Ovary (tissue), 7 donors: ENCODE measurements at regions not wholly inside any gene's neighbourhood (a gene's known extent, or its start where the extent isn't known, plus 50 kb on each side); places are given as distances from the start of the nearest gene placed in this dataset.

Experiments
- DNase-seq, 5 donors: peaks; one replicate each; pipeline ENCODE4 v3.0.0-alpha.2; 2019 to 2020
- H3K27ac ChIP-seq, 2 donors: fragments of 200-600 bp; one replicate each; pipeline versions ENCODE4 v1.5.1 to v1.8.0; 2019 to 2022
- H3K27me3 ChIP-seq: fragments of 200-600 bp; one replicate; pipeline ENCODE4 v1.8.0; 2022
- H3K36me3 ChIP-seq: fragments of 200-600 bp; sonication (generic); one replicate; pipeline ENCODE4 v1.5.1; 2019
- H3K4me1 ChIP-seq: one replicate; pipeline ENCODE4 v1.8.1; 2013; ENCODE audit warnings: mild to moderate bottlenecking, moderate library complexity; ENCODE audit not compliant: insufficient read depth
- H3K4me3 ChIP-seq: fragments of 200-600 bp; sonication (generic); one replicate; pipeline ENCODE4 v1.5.1; 2017
- H3K9me3 ChIP-seq, 2 donors: fragments of 200-600 bp in 1 of 2; sonication (generic) in 1 of 2; one replicate each; pipeline versions ENCODE4 v1.5.1 to v1.8.1; 2013 to 2019; ENCODE audit warnings: mild to moderate bottlenecking in 1 of 2, moderate library complexity in 1 of 2
- EP300 ChIP-seq: sonication (generic); formaldehyde crosslinking; IDR thresholded peaks from one replicate; pipeline ENCODE4 v1.6.1; 2017; ENCODE audit warnings: antibody characterized with exemption
- POLR2A ChIP-seq: fragments of 450-650 bp; IDR thresholded peaks from one replicate; pipeline ENCODE4 v1.6.1; 2017; ENCODE audit warnings: antibody characterized with exemption, mild to moderate bottlenecking, moderate library complexity
- WGBS, 3 donors: extraction: QIAGEN DNeasy Blood & Tissue Kit in 1 of 3; methylation state at CpG; one replicate each; pipeline versions ENCODE4 v1.1.5 to v1.1.7; 2013 to 2017; 5-methylcytosine and 5-hydroxymethylcytosine counted together
- intact Hi-C, 4 donors: fragments of 100-400 bp; cut with DNase I; formaldehyde crosslinking; loops; one replicate each; pipeline versions ENCODE4 v1.11.0 to v1.15.1; 2022 to 2023
- TF ChIP-seq, protein P1 (sequence below), 3 donors: fragments of 450-650 bp in 2 of 3; fragments of 200-600 bp in 1 of 3; IDR thresholded peaks; one replicate each; pipeline versions ENCODE4 v1.5.1 to v1.8.0; 2016 to 2022; ENCODE audit warnings: antibody characterized with exemption in 3 of 3, mild to moderate bottlenecking in 1 of 3
- donor health status: DM: no; HTN: no; CAD: no; lungs with moderate emphysema.
- donor health status: DM: no; HTN: no; CAD: no.
- donor health status: Bipolar disorder and iron deficiency.
- donor health status: DM: no; HTN: no; CAD: no.
- donor health status: DM: yes; HTN: yes; CAD: no.

- DNase-seq: no peak
- no peaks in the 10 kb centered on the region for H3K36me3 ChIP-seq
- H3K4me3 ChIP-seq: no peak overlapping the region
- no peak for TF ChIP-seq POLR2A
- TF ChIP-seq EP300: no peak
- TF ChIP-seq, protein P1, sequence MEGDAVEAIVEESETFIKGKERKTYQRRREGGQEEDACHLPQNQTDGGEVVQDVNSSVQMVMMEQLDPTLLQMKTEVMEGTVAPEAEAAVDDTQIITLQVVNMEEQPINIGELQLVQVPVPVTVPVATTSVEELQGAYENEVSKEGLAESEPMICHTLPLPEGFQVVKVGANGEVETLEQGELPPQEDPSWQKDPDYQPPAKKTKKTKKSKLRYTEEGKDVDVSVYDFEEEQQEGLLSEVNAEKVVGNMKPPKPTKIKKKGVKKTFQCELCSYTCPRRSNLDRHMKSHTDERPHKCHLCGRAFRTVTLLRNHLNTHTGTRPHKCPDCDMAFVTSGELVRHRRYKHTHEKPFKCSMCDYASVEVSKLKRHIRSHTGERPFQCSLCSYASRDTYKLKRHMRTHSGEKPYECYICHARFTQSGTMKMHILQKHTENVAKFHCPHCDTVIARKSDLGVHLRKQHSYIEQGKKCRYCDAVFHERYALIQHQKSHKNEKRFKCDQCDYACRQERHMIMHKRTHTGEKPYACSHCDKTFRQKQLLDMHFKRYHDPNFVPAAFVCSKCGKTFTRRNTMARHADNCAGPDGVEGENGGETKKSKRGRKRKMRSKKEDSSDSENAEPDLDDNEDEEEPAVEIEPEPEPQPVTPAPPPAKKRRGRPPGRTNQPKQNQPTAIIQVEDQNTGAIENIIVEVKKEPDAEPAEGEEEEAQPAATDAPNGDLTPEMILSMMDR (IDR thresholded peaks at IDR 0.05): no peak
- no peaks in the 10 kb centered on the region for H3K9me3 ChIP-seq
- WGBS, 3 donors: 53 to 61% (median 60%) methylated on average over 8 of the region's 8 CpGs
- H3K4me1 ChIP-seq: no peaks in the 10 kb centered on the region
- no peak overlapping the region for H3K27ac ChIP-seq
- intact Hi-C loops: no loop called here
- H3K27me3 ChIP-seq: no peaks in the 10 kb centered on the region
Observed at GRCh38 chr16:74071996-74072535, 224.5 kb upstream of the PSMD7 start.

DNA sequence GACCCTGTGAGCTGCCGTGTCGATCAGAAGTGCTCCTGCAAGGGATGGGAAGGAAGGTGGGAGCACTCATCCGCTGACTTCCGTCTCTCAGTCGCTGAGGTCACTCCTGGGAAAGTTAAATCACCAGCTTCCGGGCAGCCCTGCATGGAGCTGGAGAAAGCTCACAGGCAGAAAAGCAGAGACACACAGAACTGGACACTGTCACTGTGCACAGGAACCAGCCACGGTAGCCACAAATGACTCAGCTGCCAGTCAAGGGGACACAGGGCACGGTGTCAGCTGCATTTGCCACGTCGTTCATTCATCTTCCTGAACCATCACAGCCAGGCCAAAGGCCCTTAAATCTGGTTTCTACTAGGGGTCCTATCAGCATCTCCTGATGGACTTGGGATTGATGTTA is 226.4 kb upstream of the PSMD7 start:
- DNase-seq: no peak
- Histone ChIP-seq H3K36me3 (no peaks in the 10 kb centered on the region), H3K4me1 (no peaks in the 10 kb centered on the region), H3K27ac (no peak overlapping the region), H3K9me3 (no peaks in the 10 kb centered on the region), H3K4me3 (no peak overlapping the region), H3K27me3 (no peaks in the 10 kb centered on the region)
- TF ChIP-seq, protein P1 (IDR thresholded peaks at IDR 0.05): no peak
- TF ChIP-seq EP300 (no peak), POLR2A (no peak)
- intact Hi-C loops: no loop called here
- 73 to 84% (median 78%) methylated on average over 10 of the region's 10 CpGs for WGBS, 3 donors

- TF ChIP-seq EP300: no peak
- TF ChIP-seq, protein P1 (IDR thresholded peaks at IDR 0.05): no peak
- 39 to 47% (median 43%) methylated on average over 5 of the region's 5 CpGs for WGBS, 3 donors
- H3K27ac ChIP-seq: no peak overlapping the region
- intact Hi-C loops: no loop called here
- no peaks in the 10 kb centered on the region for H3K27me3 ChIP-seq
- no peaks in the 10 kb centered on the region for H3K9me3 ChIP-seq
- no peak overlapping the region for H3K4me3 ChIP-seq
- no peaks in the 10 kb centered on the region for H3K36me3 ChIP-seq
- no peak for DNase-seq
- H3K4me1 ChIP-seq: no peaks in the 10 kb centered on the region
Observed at GRCh38 chr16:74064120-74064735, 232.4 kb upstream of the PSMD7 start.

DNA sequence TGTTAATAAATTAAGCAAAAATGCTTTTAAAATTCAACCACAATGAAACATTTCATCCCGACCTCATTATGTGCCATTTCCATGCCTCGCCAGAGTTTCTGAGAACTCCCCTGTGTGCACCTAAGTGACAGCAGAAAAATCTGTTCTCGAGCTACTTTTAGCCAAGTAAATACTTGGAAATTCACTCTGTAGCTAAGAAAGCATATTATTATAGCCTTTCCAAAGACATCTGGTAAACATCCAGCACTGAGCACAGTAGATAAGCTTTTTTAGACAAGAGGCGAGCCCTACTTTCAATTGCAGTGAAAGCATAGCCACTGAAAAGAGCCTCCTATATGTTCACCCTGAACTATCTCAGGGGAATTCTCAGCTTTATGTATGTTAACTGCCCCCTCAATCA is 242.8 kb upstream of the PSMD7 start:
- 5 to 8% (median 6%) methylated on average over 4 of the region's 4 CpGs for WGBS, 3 donors
- Histone ChIP-seq H3K4me1 (no peaks in the 10 kb centered on the region), H3K27me3 (no peaks in the 10 kb centered on the region), H3K36me3 (no peaks in the 10 kb centered on the region), H3K9me3 (no peaks in the 10 kb centered on the region), H3K4me3 (no peak overlapping the region), H3K27ac (no peak overlapping the region)
- no peak for TF ChIP-seq POLR2A
- no peak for DNase-seq
- intact Hi-C loops: no loop called here

DNA sequence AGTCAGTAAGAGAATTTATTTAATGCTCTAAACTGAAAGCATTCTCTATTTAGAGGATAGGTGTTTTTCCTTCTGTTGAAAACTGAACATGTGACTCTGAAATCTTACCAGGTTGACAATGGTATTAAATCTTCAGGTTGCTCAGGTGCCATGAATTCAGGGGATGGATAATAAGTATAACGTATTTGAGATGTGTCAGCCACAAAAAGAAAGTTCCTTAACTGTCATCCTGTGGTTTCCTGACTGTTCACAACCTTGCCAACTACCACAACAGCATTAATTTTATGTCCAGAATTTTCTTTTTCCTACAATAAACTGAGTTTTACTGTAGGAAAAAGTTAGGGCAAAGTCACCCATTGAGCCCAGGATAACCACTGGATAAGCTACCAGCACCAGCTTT is 243.3 kb upstream of the PSMD7 start:
- H3K27ac ChIP-seq: no peak overlapping the region
- no peaks in the 10 kb centered on the region for H3K4me1 ChIP-seq
- H3K36me3 ChIP-seq: no peaks in the 10 kb centered on the region
- intact Hi-C loops: no loop called here
- TF ChIP-seq POLR2A: no peak
- TF ChIP-seq, protein P1 (IDR thresholded peaks at IDR 0.05): no peak
- TF ChIP-seq EP300: no peak
- 23 to 33% (median 27%) methylated on average over 1 of the region's 1 CpG for WGBS, 3 donors
- H3K9me3 ChIP-seq: no peaks in the 10 kb centered on the region
- H3K4me3 ChIP-seq: no peak overlapping the region
- DNase-seq: no peak
- H3K27me3 ChIP-seq: no peaks in the 10 kb centered on the region
